OCI-LY7 (cell line): ENCODE measurements at regions not wholly inside any gene's neighbourhood (a gene's known extent, or its start where the extent isn't known, plus 50 kb on each side); places are given as distances from the start of the nearest gene placed in this dataset.

Experiments used
- BruUV-seq: library from RNA; stranded (reverse); fragments of 400-500 nt; replicated peaks from 2 replicates; lab custom pipeline; 2021; lab: Mats Ljungman, UMichigan
- CTCF ChIA-PET: fragments of 300-600 bp; sonication (Branson Sonifier 250); formaldehyde crosslinking; loops from one replicate; lab custom pipeline; 2022; ENCODE audit warnings: antibody characterized with exemption; ENCODE audit not compliant: unreplicated experiment; lab: Charles Lee
- POLR2A ChIA-PET: fragments of 300-600 bp; sonication (Branson Sonifier 250); formaldehyde crosslinking; loops from one replicate; lab custom pipeline; 2022; ENCODE audit warnings: antibody characterized with exemption; lab: Charles Lee
- DNase-seq: peaks from one replicate; pipeline ENCODE4 v3.0.0-alpha.2; 2015; ENCODE audit warnings: low spot score
- H2AFZ ChIP-seq: fragments of 200-600 bp; sonication (generic), shearing (Covaris generic); 2 replicates; pipeline ENCODE4 v1.6.1; 2014; ENCODE audit warnings: mild to moderate bottlenecking, antibody characterized with exemption, low read length, moderate library complexity
- H3K27ac ChIP-seq: fragments of 200-600 bp; sonication (generic); 2 replicates; pipeline ENCODE4 v1.5.1; 2014; ENCODE audit warnings: mixed run types, low read depth, mild to moderate bottlenecking, moderate library complexity, low read length, inconsistent platforms; ENCODE audit not compliant: poor library complexity, severe bottlenecking
- H3K36me3 ChIP-seq: fragments of 200-600 bp; sonication (generic); 2 replicates; pipeline ENCODE4 v1.6.1; 2014; ENCODE audit warnings: mild to moderate bottlenecking, antibody characterized with exemption, low read length, moderate library complexity, mixed read lengths; ENCODE audit not compliant: insufficient read depth
- H3K4me1 ChIP-seq: fragments of 200-600 bp; sonication (generic); 2 replicates; pipeline ENCODE4 v1.5.1; 2014; ENCODE audit warnings: mild to moderate bottlenecking, low read length; ENCODE audit not compliant: insufficient read depth, poor library complexity, severe bottlenecking
- H3K4me2 ChIP-seq: fragments of 200-600 bp; sonication (generic); 2 replicates; pipeline ENCODE4 v1.6.1; 2014; ENCODE audit warnings: mild to moderate bottlenecking, low read length
- H3K4me3 ChIP-seq: fragments of 200-600 bp; sonication (generic); 2 replicates; pipeline ENCODE4 v1.5.1; 2014; ENCODE audit warnings: mild to moderate bottlenecking, low read depth, low read length; ENCODE audit not compliant: poor library complexity, severe bottlenecking
- H3K79me2 ChIP-seq: fragments of 200-600 bp; sonication (generic); 2 replicates; pipeline ENCODE4 v1.6.1; 2016; ENCODE audit warnings: low read depth, mild to moderate bottlenecking, low read length, moderate library complexity, mixed read lengths; ENCODE audit not compliant: insufficient read depth
- H3K9me2 ChIP-seq: fragments of 200-600 bp; sonication (generic); 2 replicates; pipeline ENCODE4 v1.6.1; 2016; ENCODE audit warnings: mild to moderate bottlenecking, low read length, mixed read lengths; ENCODE audit not compliant: insufficient read depth
- H3K9me3 ChIP-seq: fragments of 200-600 bp; sonication (generic); 2 replicates; pipeline ENCODE4 v1.6.1; 2014; ENCODE audit warnings: mild to moderate bottlenecking, mixed run types, low read length, mixed read lengths
- H4K20me1 ChIP-seq: fragments of 200-600 bp; sonication (generic); 2 replicates; pipeline ENCODE4 v1.6.1; 2014; ENCODE audit warnings: mild to moderate bottlenecking, antibody characterized with exemption, low read length, moderate library complexity, mixed read lengths; ENCODE audit not compliant: insufficient read depth
- CTCF ChIP-seq: fragments of 200-600 bp; sonication (generic); conservative IDR thresholded peaks from 2 replicates; pipeline ENCODE4 v1.5.1; 2014; ENCODE audit warnings: mild to moderate bottlenecking, antibody characterized with exemption, low read length, moderate library complexity, mixed read lengths
- EZH2phosphoT487 ChIP-seq: fragments of 200-600 bp; sonication (generic); IDR thresholded peaks from 2 replicates; pipeline ENCODE4 v1.6.1; 2018; ENCODE audit warnings: low read depth, borderline replicate concordance, mild to moderate bottlenecking, mixed run types, antibody characterized with exemption, low read length, moderate library complexity, mixed read lengths
- intact Hi-C: fragments of 100-400 bp; cut with micrococcal nuclease; formaldehyde crosslinking; loops from one replicate; pipeline ENCODE4 v1.10.0; 2022; ENCODE audit not compliant: unreplicated experiment

GRCh38 chr14:43232261-43232660, 1274.8 kb downstream of the FSCB start:
- H3K4me1 ChIP-seq, result no peaks in the 10 kb centered on the region
- no peaks in the 10 kb centered on the region for H3K9me2 ChIP-seq
- no peaks in the 10 kb centered on the region for H3K79me2 ChIP-seq
- no peak overlapping the region for H3K4me2 ChIP-seq
- ChIA-PET CTCF (no interaction called here), POLR2A (interaction anchor here (0.7 kb wide), 1 partner anchor 1143 kb away, joined by 3 read pairs; no protein-coding TSS in a partner anchor)
- no peak overlapping the region for H3K27ac ChIP-seq
- TF ChIP-seq CTCF (no peak), EZH2phosphoT487 (no peak)
- no peak overlapping the region for H2AFZ ChIP-seq
- H3K36me3 ChIP-seq, result no peaks in the 10 kb centered on the region
- no peak for DNase-seq
- no peaks in the 10 kb centered on the region for H4K20me1 ChIP-seq
- intact Hi-C loops, result no loop called here
- H3K9me3 ChIP-seq, result no peaks in the 10 kb centered on the region
- no peak overlapping the region for H3K4me3 ChIP-seq
- BruUV-seq, result no TSS peak

- H3K4me1 ChIP-seq, result no peaks in the 10 kb centered on the region
- H2AFZ ChIP-seq, result no peak overlapping the region
- H3K79me2 ChIP-seq, result no peaks in the 10 kb centered on the region
- no peaks in the 10 kb centered on the region for H4K20me1 ChIP-seq
- H3K4me3 ChIP-seq, result no peak overlapping the region
- CTCF ChIA-PET, result no interaction called here
- no TSS peak for BruUV-seq
- no peaks in the 10 kb centered on the region for H3K9me2 ChIP-seq
- no peaks in the 10 kb centered on the region for H3K9me3 ChIP-seq
- TF ChIP-seq CTCF (no peak), EZH2phosphoT487 (no peak)
- POLR2A ChIA-PET, result no interaction called here
- no peak overlapping the region for H3K27ac ChIP-seq
- no peaks in the 10 kb centered on the region for H3K36me3 ChIP-seq
- no peak for DNase-seq
- intact Hi-C loops, result no loop called here
- H3K4me2 ChIP-seq, result no peak overlapping the region
Observed at GRCh38 chr14:43215524-43215923, 1291.6 kb downstream of the FSCB start.

- H2AFZ ChIP-seq, result no peak overlapping the region
- no peak overlapping the region for H3K4me2 ChIP-seq
- BruUV-seq, result no TSS peak
- no peaks in the 10 kb centered on the region for H3K9me2 ChIP-seq
- no peaks in the 10 kb centered on the region for H3K36me3 ChIP-seq
- no peaks in the 10 kb centered on the region for H3K79me2 ChIP-seq
- H3K4me1 ChIP-seq, result no peaks in the 10 kb centered on the region
- H3K9me3 ChIP-seq, result no peaks in the 10 kb centered on the region
- ChIA-PET POLR2A (no interaction called here), CTCF (no interaction called here)
- H4K20me1 ChIP-seq, result no peaks in the 10 kb centered on the region
- no peak overlapping the region for H3K27ac ChIP-seq
- TF ChIP-seq EZH2phosphoT487, result no peak
- no peak for TF ChIP-seq CTCF
- DNase-seq, result no peak
- H3K4me3 ChIP-seq, result no peak overlapping the region
- intact Hi-C loops, result no loop called here
Observed at GRCh38 chr14:43207189-43207588, 1299.9 kb downstream of the FSCB start.
